SK-N-SH (cell line): ENCODE measurements at regions not wholly inside any gene's neighbourhood (a gene's known extent, or its start where the extent isn't known, plus 50 kb on each side); places are given as distances from the start of the nearest gene placed in this dataset.

ENCODE experiments used
- CTCF ChIA-PET: fragments of 300-600, 350-600 bp; formaldehyde crosslinking; extraction: SDS; loops from one replicate; lab custom pipeline; 2021; lab: Yijun Ruan, JAX
- POLR2A ChIA-PET: fragments of 350-600 bp; sonication (Branson Sonifier 250); formaldehyde crosslinking; extraction: SDS; loops from one replicate; lab custom pipeline; 2020; ENCODE audit warnings: antibody characterized with exemption, inconsistent platforms; lab: Yijun Ruan, JAX
- DNase-seq: peaks from one replicate; pipeline ENCODE4 v3.0.0; 2012
- H2AFZ ChIP-seq: fragments of 200-600 bp; sonication (generic); 2 replicates; pipeline ENCODE4 v1.8.1; 2016; ENCODE audit warnings: antibody characterized with exemption, mild to moderate bottlenecking, low read depth
- H3F3A ChIP-seq: fragments of 200-600 bp; sonication (generic); replicated peaks from 2 replicates; pipeline ENCODE3; 2016; ENCODE audit warnings: antibody characterized with exemption, mild to moderate bottlenecking; ENCODE audit not compliant: insufficient read depth
- H3K27ac ChIP-seq, 2 experiments: fragments of 200-500 bp in 1 of 2; fragments of 200-600 bp in 1 of 2; sonication (Bioruptor generic) in 1 of 2; sonication (generic), shearing (Covaris generic) in 1 of 2; 2 replicates each; pipeline versions ENCODE4 v1.5.1 to v1.6.1; 2014 to 2016; ENCODE audit warnings: low read depth in 2 of 2, inconsistent platforms in 1 of 2, low read length in 1 of 2, mild to moderate bottlenecking in 1 of 2, mixed read lengths in 1 of 2
- H3K27me3 ChIP-seq: fragments of 200-600 bp; sonication (generic), shearing (Covaris generic); 2 replicates; pipeline ENCODE4 v1.6.1; 2016; ENCODE audit warnings: mixed run types; ENCODE audit not compliant: insufficient read depth
- H3K36me3 ChIP-seq, 2 experiments: fragments of 200-500 bp in 1 of 2; fragments of 200-600 bp in 1 of 2; sonication (Bioruptor generic) in 1 of 2; sonication (generic) in 1 of 2; replicated peaks in 1 of 2; 2 replicates each; pipeline versions ENCODE3 to v1.5.1; 2014 to 2016; ENCODE audit warnings: low read length in 1 of 2, mild to moderate bottlenecking in 1 of 2; ENCODE audit not compliant: insufficient read depth in 2 of 2, control insufficient read depth in 1 of 2
- H3K4me1 ChIP-seq, 2 experiments: fragments of 200-500 bp in 1 of 2; fragments of 200-600 bp in 1 of 2; sonication (Bioruptor generic) in 1 of 2; sonication (generic), shearing (Covaris generic) in 1 of 2; 2 replicates each; pipeline versions ENCODE4 v1.5.1 to v1.6.1; 2014 to 2016; ENCODE audit warnings: low read depth in 1 of 2, low read length in 1 of 2, mixed run types in 1 of 2; ENCODE audit not compliant: insufficient read depth in 2 of 2, control insufficient read depth in 1 of 2
- H3K4me2 ChIP-seq: fragments of 200-600 bp; sonication (generic), shearing (Covaris generic); 2 replicates; pipeline ENCODE4 v1.6.1; 2017; ENCODE audit warnings: mixed run types
- H3K4me3 ChIP-seq, 2 experiments: fragments of 200-500 bp in 1 of 2; fragments of 200-600 bp in 1 of 2; sonication (Bioruptor generic) in 1 of 2; sonication (generic), shearing (Covaris generic) in 1 of 2; 2 replicates each; pipeline versions ENCODE4 v1.5.1 to v1.8.1; 2014 to 2016; ENCODE audit warnings: low read depth in 2 of 2, inconsistent platforms in 1 of 2, low read length in 1 of 2, mild to moderate bottlenecking in 1 of 2, mixed read lengths in 1 of 2, moderate library complexity in 1 of 2
- H3K79me2 ChIP-seq: fragments of 200-600 bp; sonication (generic); 2 replicates; pipeline ENCODE4 v1.8.1; 2017; ENCODE audit warnings: mild to moderate bottlenecking; ENCODE audit not compliant: insufficient read depth
- H3K9ac ChIP-seq: fragments of 200-600 bp; sonication (generic); 2 replicates; pipeline ENCODE4 v1.6.1; 2017; ENCODE audit warnings: mixed run types
- H3K9me2 ChIP-seq: fragments of 200-600 bp; sonication (generic); 2 replicates; pipeline ENCODE4 v1.6.1; 2017; ENCODE audit warnings: mixed run types
- H3K9me3 ChIP-seq: fragments of 200-600 bp; sonication (generic); 2 replicates; pipeline ENCODE4 v1.6.1; 2017; ENCODE audit warnings: mixed run types, mild to moderate bottlenecking, moderate library complexity
- H4K20me1 ChIP-seq: fragments of 200-600 bp; sonication (generic); 2 replicates; pipeline ENCODE4 v1.6.1; 2017; ENCODE audit warnings: mild to moderate bottlenecking, mixed run types; ENCODE audit not compliant: insufficient read depth
- CHD2 ChIP-seq: fragments of 150-350 bp; IDR thresholded peaks from 2 replicates; pipeline ENCODE4 v1.6.1; 2018; ENCODE audit warnings: low read length; ENCODE audit not compliant: partially characterized antibody
- EP300 ChIP-seq, 2 experiments: IDR thresholded peaks; 2 replicates each; pipeline versions ENCODE4 v1.4.0 to v1.6.1; 2012; ENCODE audit warnings: borderline replicate concordance in 1 of 2, low read depth in 1 of 2, low read length in 1 of 2
- EZH2phosphoT487 ChIP-seq: fragments of 200-600 bp; sonication (generic); IDR thresholded peaks from 2 replicates; pipeline ENCODE4 v1.6.1; 2017; ENCODE audit warnings: low read depth, mixed run types, mild to moderate bottlenecking, antibody characterized with exemption, moderate library complexity, borderline replicate concordance
- FOXJ3 ChIP-seq: sonication (generic); formaldehyde crosslinking; IDR thresholded peaks from 2 replicates; pipeline ENCODE4 v1.5.1; 2020; ENCODE audit warnings: mild to moderate bottlenecking, missing genetic modification reagents
- GABPA ChIP-seq: IDR thresholded peaks from 2 replicates; pipeline ENCODE4 v1.4.0; 2012; ENCODE audit warnings: low read depth, mild to moderate bottlenecking
- GATA2 ChIP-seq: sonication (generic); formaldehyde crosslinking; IDR thresholded peaks from 2 replicates; pipeline ENCODE4 v1.5.0; 2020; ENCODE audit warnings: mild to moderate bottlenecking, missing genetic modification reagents
- IRF3 ChIP-seq: fragments of 150-350 bp; IDR thresholded peaks from 2 replicates; pipeline ENCODE4 v1.6.1; 2016; ENCODE audit warnings: mild to moderate bottlenecking, low read depth, low read length
- MEF2A ChIP-seq: IDR thresholded peaks from 2 replicates; pipeline ENCODE4 v1.4.0; 2012; ENCODE audit warnings: low read depth, borderline replicate concordance
- NRF1 ChIP-seq: IDR thresholded peaks from 2 replicates; pipeline ENCODE4 v1.6.1; 2012; ENCODE audit warnings: low read depth, mild to moderate bottlenecking, low read length
- RAD21 ChIP-seq: IDR thresholded peaks from 2 replicates; pipeline ENCODE4 v1.6.1; 2012; ENCODE audit warnings: mild to moderate bottlenecking, low read length
- RCOR1 ChIP-seq: fragments of 150-350 bp; IDR thresholded peaks from 2 replicates; pipeline ENCODE4 v1.6.1; 2017; ENCODE audit warnings: antibody characterized with exemption, low read length
- RFX5 ChIP-seq: IDR thresholded peaks from 2 replicates; pipeline ENCODE4 v1.6.1; 2012; ENCODE audit warnings: mild to moderate bottlenecking, improper control_type of control experiment, low read length
- RXRA ChIP-seq: IDR thresholded peaks from 2 replicates; pipeline ENCODE4 v1.4.0; 2012; ENCODE audit warnings: low read depth, mild to moderate bottlenecking, borderline replicate concordance
- TCF12 ChIP-seq: IDR thresholded peaks from 2 replicates; pipeline ENCODE4 v1.4.0; 2012
- TEAD4 ChIP-seq: IDR thresholded peaks from 2 replicates; pipeline ENCODE4 v1.4.0; 2012; ENCODE audit warnings: mild to moderate bottlenecking, borderline replicate concordance; ENCODE audit not compliant: insufficient read depth
- USF2 ChIP-seq: fragments of 150-350 bp; IDR thresholded peaks from 2 replicates; pipeline ENCODE4 v1.6.1; 2017; ENCODE audit warnings: antibody characterized with exemption, low read length, low read depth, borderline replicate concordance
- ZBTB33 ChIP-seq: IDR thresholded peaks from 2 replicates; pipeline ENCODE4 v1.4.0; 2012; ENCODE audit warnings: low read depth, borderline replicate concordance
- WGBS: methylation state at CpG from one replicate; pipeline ENCODE4 v1.1.6; 2017; ENCODE audit warnings: low lambda C conversion rate; 5-methylcytosine and 5-hydroxymethylcytosine counted together

- H3K27ac ChIP-seq = no peak overlapping the region
- no peaks in the 10 kb centered on the region for H4K20me1 ChIP-seq
- H3K9me2 ChIP-seq = no peaks in the 10 kb centered on the region
- H3F3A ChIP-seq = no peaks in the 10 kb centered on the region
- no peaks in the 10 kb centered on the region for H3K4me1 ChIP-seq
- no peak for DNase-seq
- no peaks in the 10 kb centered on the region for H3K79me2 ChIP-seq
- H2AFZ ChIP-seq = no peak overlapping the region
- no peaks in the 10 kb centered on the region for H3K27me3 ChIP-seq
- POLR2A ChIA-PET = no interaction called here
- H3K4me3 ChIP-seq = no peak overlapping the region
- no peak for TF ChIP-seq RFX5
- TF ChIP-seq EZH2phosphoT487 = no peak
- TF ChIP-seq RCOR1 = no peak
- TF ChIP-seq USF2 = no peak
- TF ChIP-seq FOXJ3 = no peak
- no peak for TF ChIP-seq TEAD4
- no peak for TF ChIP-seq RXRA
- no peak for TF ChIP-seq TCF12
- TF ChIP-seq MEF2A = no peak
- no peak for TF ChIP-seq NRF1
- no peak for TF ChIP-seq GABPA
- TF ChIP-seq GATA2 (CRISPR knock-in tag) = no peak
- TF ChIP-seq ZBTB33 = no peak
- no peak for TF ChIP-seq CHD2
- no peak for TF ChIP-seq EP300 (IDR thresholded peaks at IDR 0.05; ENCODE audit: borderline replicate concordance in 1 of 2, low read depth in 1 of 2, low read length in 1 of 2)
- TF ChIP-seq IRF3 = no peak
- no peak for TF ChIP-seq RAD21
- TF ChIP-seq, all 33 proteins: peak for 0
- Histone ChIP-seq H3K4me2 (no peak overlapping the region), H3K36me3 (no peaks in the 10 kb centered on the region), H3K9me3 (no peaks in the 10 kb centered on the region), H3K9ac (no peak overlapping the region)
- 0% methylated on average over 2 of the region's 2 CpGs for WGBS
- CTCF ChIA-PET = interaction anchor here (0.6 kb wide), 2 partner anchors 21 to 935 kb away, joined by 3 read pairs; no protein-coding TSS in a partner anchor
Measured at GRCh38 chr21:30104241-30104640, 62.4 kb downstream of the CLDN17 start.
